HEK293 (cell line): ENCODE measurements at regions not wholly inside any gene's neighbourhood (a gene's known extent, or its start where the extent isn't known, plus 50 kb on each side); places are given as distances from the start of the nearest gene placed in this dataset.

ENCODE experiments used
- CTCF ChIA-PET: fragments of 350-600 bp; formaldehyde crosslinking; extraction: SDS; loops from one replicate; lab custom pipeline; 2021; ENCODE audit warnings: antibody characterized with exemption; lab: Yijun Ruan, JAX
- POLR2A ChIA-PET: fragments of 300-600 bp; formaldehyde crosslinking; extraction: SDS; loops from one replicate; lab custom pipeline; 2020; ENCODE audit warnings: antibody characterized with exemption, inconsistent platforms; lab: Yijun Ruan, JAX
- H3K27ac ChIP-seq: fragments of 200-500 bp; sonication (Bioruptor generic); 2 replicates; pipeline ENCODE4 v1.5.1; 2014; ENCODE audit warnings: low read depth, low read length, control low read depth, inconsistent platforms; ENCODE audit errors: extremely low read depth
- H3K36me3 ChIP-seq, 2 experiments: fragments of 200-500 bp in 1 of 2; sonication (Bioruptor generic) in 1 of 2; 1 replicate in 1 of 2; 2 replicates in 1 of 2; pipeline ENCODE4 v1.5.1; 2014 to 2017; ENCODE audit warnings: inconsistent platforms in 2 of 2, low read length in 2 of 2; ENCODE audit not compliant: control insufficient read depth in 2 of 2, insufficient read depth in 1 of 2
- H3K4me1 ChIP-seq: fragments of 200-500 bp; sonication (Bioruptor generic); 2 replicates; pipeline ENCODE4 v1.5.1; 2014; ENCODE audit warnings: mild to moderate bottlenecking, low read length, inconsistent platforms; ENCODE audit not compliant: control insufficient read depth, insufficient read depth
- H3K4me3 ChIP-seq: 2 replicates; pipeline ENCODE4 v1.5.1; 2011; ENCODE audit warnings: low read depth, mild to moderate bottlenecking, control low read depth, low read length, moderate library complexity
- H3K9me3 ChIP-seq: fragments of 200-500 bp; sonication (Bioruptor generic); 2 replicates; pipeline ENCODE4 v1.5.1; 2014; ENCODE audit warnings: low read depth, low read length, inconsistent platforms; ENCODE audit not compliant: control insufficient read depth, insufficient read depth
- ELK4 ChIP-seq: IDR thresholded peaks from 2 replicates; pipeline ENCODE4 v1.6.1; 2011; ENCODE audit warnings: mild to moderate bottlenecking, low read depth, low read length, borderline replicate concordance
- GLI4 ChIP-seq: fragments of 450-650 bp; formaldehyde crosslinking; IDR thresholded peaks from 2 replicates; pipeline ENCODE4 v1.5.1; 2016; ENCODE audit warnings: missing biosample characterization, missing genetic modification characterization
- GLIS2 ChIP-seq: fragments of 450-650 bp; formaldehyde crosslinking; IDR thresholded peaks from 2 replicates; pipeline ENCODE4 v1.5.1; 2016; ENCODE audit warnings: missing biosample characterization, missing genetic modification characterization
- IKZF3 ChIP-seq: fragments of 450-650 bp; IDR thresholded peaks from 2 replicates; pipeline ENCODE4 v1.5.0; 2018; ENCODE audit warnings: missing biosample characterization, mild to moderate bottlenecking, missing genetic modification characterization, moderate library complexity
- PRDM4 ChIP-seq: fragments of 450-650 bp; formaldehyde crosslinking; IDR thresholded peaks from 2 replicates; pipeline ENCODE4 v1.5.1; 2017; ENCODE audit warnings: missing biosample characterization, missing genetic modification characterization
- SP7 ChIP-seq: fragments of 450-650 bp; formaldehyde crosslinking; IDR thresholded peaks from 2 replicates; pipeline ENCODE4 v1.5.1; 2016; ENCODE audit warnings: missing biosample characterization, missing genetic modification characterization
- YY1 ChIP-seq: fragments of 450-650 bp; formaldehyde crosslinking; IDR thresholded peaks from 2 replicates; pipeline ENCODE4 v1.5.1; 2018; ENCODE audit warnings: missing biosample characterization, missing genetic modification characterization
- ZNF184 ChIP-seq: fragments of 450-650 bp; IDR thresholded peaks from 2 replicates; pipeline ENCODE4 v1.5.1; 2018; ENCODE audit warnings: missing biosample characterization, mild to moderate bottlenecking, missing genetic modification characterization
- ZNF221 ChIP-seq: fragments of 450-650 bp; formaldehyde crosslinking; IDR thresholded peaks from 2 replicates; pipeline ENCODE4 v1.5.1; 2017; ENCODE audit warnings: missing biosample characterization, missing genetic modification characterization, borderline replicate concordance
- ZNF23 ChIP-seq: fragments of 450-650 bp; formaldehyde crosslinking; IDR thresholded peaks from 2 replicates; pipeline ENCODE4 v1.5.1; 2016; ENCODE audit warnings: missing biosample characterization, missing genetic modification characterization, borderline replicate concordance
- ZNF324 ChIP-seq: fragments of 450-650 bp; formaldehyde crosslinking; IDR thresholded peaks from 2 replicates; pipeline ENCODE4 v1.5.1; 2016; ENCODE audit warnings: missing biosample characterization, missing genetic modification characterization
- ZNF350 ChIP-seq: fragments of 450-650 bp; formaldehyde crosslinking; IDR thresholded peaks from 2 replicates; pipeline ENCODE4 v1.5.0; 2017; ENCODE audit warnings: missing biosample characterization, mild to moderate bottlenecking, missing genetic modification characterization
- ZNF398 ChIP-seq: fragments of 450-650 bp; formaldehyde crosslinking; IDR thresholded peaks from 2 replicates; pipeline ENCODE4 v1.5.1; 2017; ENCODE audit warnings: missing biosample characterization, missing genetic modification characterization
- ZNF404 ChIP-seq: fragments of 450-650 bp; formaldehyde crosslinking; IDR thresholded peaks from 2 replicates; pipeline ENCODE4 v1.5.1; 2017; ENCODE audit warnings: missing biosample characterization, missing genetic modification characterization
- ZNF433 ChIP-seq: fragments of 450-650 bp; formaldehyde crosslinking; IDR thresholded peaks from 2 replicates; pipeline ENCODE4 v1.5.1; 2016; ENCODE audit warnings: missing biosample characterization, missing genetic modification characterization, low read depth
- ZNF473 ChIP-seq: fragments of 450-650 bp; formaldehyde crosslinking; IDR thresholded peaks from 2 replicates; pipeline ENCODE4 v1.5.1; 2017; ENCODE audit warnings: missing biosample characterization, missing genetic modification characterization
- ZNF48 ChIP-seq: fragments of 450-650 bp; formaldehyde crosslinking; IDR thresholded peaks from 2 replicates; pipeline ENCODE4 v1.5.1; 2016; ENCODE audit warnings: missing biosample characterization, missing genetic modification characterization
- ZNF501 ChIP-seq: fragments of 450-650 bp; formaldehyde crosslinking; IDR thresholded peaks from 2 replicates; pipeline ENCODE4 v1.5.1; 2016; ENCODE audit warnings: missing biosample characterization, missing genetic modification characterization
- ZNF514 ChIP-seq: fragments of 450-650 bp; formaldehyde crosslinking; IDR thresholded peaks from 2 replicates; pipeline ENCODE4 v1.5.1; 2016; ENCODE audit warnings: missing biosample characterization, missing genetic modification characterization
- ZNF521 ChIP-seq: fragments of 450-650 bp; formaldehyde crosslinking; IDR thresholded peaks from 2 replicates; pipeline ENCODE4 v1.5.1; 2017; ENCODE audit warnings: missing biosample characterization, mild to moderate bottlenecking, missing genetic modification characterization
- ZNF645 ChIP-seq: fragments of 450-650 bp; formaldehyde crosslinking; IDR thresholded peaks from 2 replicates; pipeline ENCODE4; 2016; ENCODE audit warnings: missing biosample characterization, missing genetic modification characterization
- ZNF768 ChIP-seq: fragments of 450-650 bp; formaldehyde crosslinking; IDR thresholded peaks from 2 replicates; pipeline ENCODE4 v1.5.1; 2018; ENCODE audit warnings: missing biosample characterization, mild to moderate bottlenecking, missing genetic modification characterization
- ZSCAN4 ChIP-seq: fragments of 450-650 bp; formaldehyde crosslinking; IDR thresholded peaks from 2 replicates; pipeline ENCODE4 v1.5.1; 2017; ENCODE audit warnings: missing biosample characterization, missing genetic modification characterization

GRCh38 chr12:105427883-105428282, 97.4 kb downstream of the C12orf75 start:
- Histone ChIP-seq H3K9me3 (no peaks in the 10 kb centered on the region), H3K4me1 (peaks cover 6% of the 10 kb centered on the region)
- CTCF ChIA-PET: interaction anchor here (0.6 kb wide), 1 partner anchor 734 kb away, joined by 4 read pairs; no protein-coding TSS in a partner anchor
- POLR2A ChIA-PET: no interaction called here
- TF ChIP-seq ZNF645 (tag by site-specific recombination): no peak
- no peak for TF ChIP-seq SP7 (tag by site-specific recombination)
- no peak for TF ChIP-seq ZNF221 (tag by site-specific recombination)
- no peak for TF ChIP-seq YY1 (tag by site-specific recombination)
- no peak for TF ChIP-seq ZNF473 (tag by site-specific recombination)
- TF ChIP-seq GLIS2: no peak
- TF ChIP-seq ZNF521 (tag by site-specific recombination): no peak
- TF ChIP-seq ZSCAN4: no peak
- TF ChIP-seq IKZF3: no peak
- no peak for TF ChIP-seq ZNF184 (tag by site-specific recombination)
- no peak for TF ChIP-seq ZNF350
- no peak for TF ChIP-seq GLI4 (tag by site-specific recombination)
- TF ChIP-seq ZNF23 (tag by site-specific recombination): no peak
- no peak for TF ChIP-seq ZNF433 (tag by site-specific recombination)
- no peak for TF ChIP-seq ELK4
- TF ChIP-seq, all 188 proteins: peak for 0
- Histone ChIP-seq H3K36me3 (no peaks in the 10 kb centered on the region), H3K27ac (no peak overlapping the region), H3K4me3 (no peak overlapping the region)

- Histone ChIP-seq H3K4me1 (peaks cover 6% of the 10 kb centered on the region), H3K36me3 (no peaks in the 10 kb centered on the region), H3K27ac (no peak overlapping the region), H3K9me3 (no peaks in the 10 kb centered on the region), H3K4me3 (no peak overlapping the region)
- ChIA-PET POLR2A (no interaction called here), CTCF (no interaction called here)
- no peak for TF ChIP-seq ZNF768
- no peak for TF ChIP-seq ZNF324 (tag by site-specific recombination)
- no peak for TF ChIP-seq ZNF398 (tag by site-specific recombination)
- TF ChIP-seq ZNF48: no peak
- no peak for TF ChIP-seq ZNF404 (tag by site-specific recombination)
- no peak for TF ChIP-seq ZNF350
- TF ChIP-seq PRDM4: no peak
- TF ChIP-seq ZNF501: no peak
- TF ChIP-seq ZNF514 (tag by site-specific recombination): no peak
These were observed 98.4 kb downstream of the C12orf75 start for GRCh38 chr12:105428793-105429395.
